LoVo (cell line): ENCODE measurements at regions not wholly inside any gene's neighbourhood (a gene's known extent, or its start where the extent isn't known, plus 50 kb on each side); places are given as distances from the start of the nearest gene placed in this dataset.
A peak's percentile ranks its signal among the peaks of the same experiment; 100 is the strongest.

Source experiments
- DNase-seq: peaks from one replicate; pipeline ENCODE4 v3.0.0-alpha.2; 2016; ENCODE audit warnings: low spot score

DNA sequence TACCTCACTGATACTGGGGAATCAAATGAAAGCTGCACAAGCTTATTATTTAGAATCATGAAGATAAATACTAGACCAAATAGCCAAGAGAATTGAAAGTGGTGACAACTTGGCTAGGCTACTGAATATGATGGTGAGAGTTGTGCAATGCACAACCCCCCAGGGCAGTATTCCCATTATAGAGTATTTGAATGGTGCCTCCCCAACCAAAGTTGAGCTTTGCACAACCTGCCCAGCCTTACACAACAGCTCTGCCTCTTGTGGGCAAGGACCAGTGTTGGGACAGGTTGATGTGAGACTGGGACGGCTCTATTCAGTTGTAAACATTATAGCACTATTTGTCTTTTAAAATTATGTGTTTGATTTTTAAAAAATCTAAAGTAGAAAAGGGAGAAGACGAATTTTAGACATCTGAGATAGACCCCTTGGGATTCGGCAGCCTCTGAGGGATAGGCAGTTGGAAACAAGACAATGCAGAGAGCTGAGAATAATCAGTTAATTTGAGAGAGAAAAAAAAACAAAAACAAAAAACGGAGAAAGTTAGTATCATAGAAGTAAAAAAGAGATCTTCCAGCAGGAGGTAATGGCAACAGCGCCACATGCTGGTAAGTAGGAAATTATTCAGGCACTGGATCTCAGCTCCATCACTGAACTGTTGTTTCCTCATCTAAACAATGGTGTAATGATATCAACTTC, 91.0 kb upstream of the KCNA3 start:
- DNase-seq: peak; percentile 33

- DNase-seq: no peak
Observed at GRCh38 chr1:110763149-110763548, 88.4 kb upstream of the KCNA3 start.

DNA sequence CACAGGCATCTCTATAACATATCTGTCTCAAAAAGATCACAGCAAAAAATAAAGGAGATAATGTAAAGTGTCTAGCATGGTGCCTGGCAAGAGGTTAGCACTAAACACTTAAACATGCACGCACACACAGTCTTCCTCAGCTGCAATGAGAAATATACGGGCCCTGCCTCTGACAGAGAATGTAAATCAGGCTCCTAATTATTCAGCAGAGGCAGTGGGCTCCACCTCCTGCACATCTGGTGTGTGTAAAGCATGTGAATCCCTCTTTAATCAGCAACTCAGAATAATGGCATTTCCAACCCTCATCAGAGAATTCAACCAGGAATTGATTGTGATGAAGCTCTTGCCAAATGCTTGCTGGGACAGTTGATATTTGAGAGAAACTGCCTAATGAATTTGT, 85.6 kb upstream of the KCNA3 start:
- no peak for DNase-seq

- DNase-seq: no peak
Observed at GRCh38 chr1:110756506-110756905, 81.8 kb upstream of the KCNA3 start.

DNA sequence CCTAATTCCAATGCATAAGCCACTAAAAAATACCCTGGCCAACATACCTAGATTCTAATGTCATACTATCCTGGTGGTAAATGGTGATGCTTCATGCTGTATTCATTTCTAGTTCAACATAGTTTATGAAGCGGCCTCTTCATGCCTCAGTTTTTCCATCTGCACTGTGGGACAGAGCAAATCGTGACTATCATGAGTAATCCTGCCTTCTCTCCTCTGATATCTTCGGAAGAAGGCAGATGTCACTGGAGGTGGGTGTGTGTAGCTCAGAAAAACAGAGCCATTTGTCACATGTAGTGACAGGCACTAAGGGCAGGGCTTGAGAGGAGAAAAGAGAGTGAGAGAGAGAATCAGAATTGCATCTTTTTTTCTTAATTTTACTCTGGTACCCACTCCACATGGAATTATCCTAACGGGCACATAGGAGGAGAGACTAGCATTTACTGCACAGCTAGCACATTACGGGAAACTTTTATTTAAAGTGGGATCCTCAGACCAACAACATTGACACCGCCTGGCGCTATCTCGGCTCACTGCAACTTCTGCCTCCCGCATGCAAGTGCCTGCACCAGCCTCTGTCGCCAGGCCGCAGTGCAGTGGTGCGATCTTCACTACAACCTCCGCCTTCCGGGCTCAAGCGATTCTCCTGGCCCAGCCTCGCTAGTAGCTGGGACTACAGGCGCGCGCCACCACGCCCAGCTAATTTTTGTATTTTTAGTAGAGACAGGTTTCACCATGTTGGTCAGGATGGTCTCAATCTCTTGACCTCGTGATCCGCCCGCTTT, 78.4 kb upstream of the KCNA3 start:
- DNase-seq: no peak

DNA sequence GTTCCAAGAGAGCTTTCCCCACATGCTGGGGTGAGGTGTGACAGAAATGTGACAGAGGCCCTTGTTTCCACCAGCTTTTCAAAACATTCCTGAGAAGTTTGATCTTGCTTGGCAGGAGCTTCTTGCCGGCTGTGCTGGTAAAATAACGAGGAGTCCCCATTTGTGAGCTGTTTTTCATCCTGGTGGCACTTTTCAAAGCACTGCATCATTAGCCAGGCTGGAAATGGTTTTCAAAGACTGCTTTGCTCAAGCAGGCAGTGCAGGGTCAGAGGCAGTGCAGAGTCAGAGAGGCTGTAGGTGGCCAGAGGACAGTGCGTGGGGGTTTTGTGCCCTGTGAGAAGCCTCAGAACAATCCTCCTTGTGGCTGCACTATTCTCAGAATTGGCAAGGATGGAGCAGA, 75.8 kb upstream of the KCNA3 start:
- no peak for DNase-seq

DNA sequence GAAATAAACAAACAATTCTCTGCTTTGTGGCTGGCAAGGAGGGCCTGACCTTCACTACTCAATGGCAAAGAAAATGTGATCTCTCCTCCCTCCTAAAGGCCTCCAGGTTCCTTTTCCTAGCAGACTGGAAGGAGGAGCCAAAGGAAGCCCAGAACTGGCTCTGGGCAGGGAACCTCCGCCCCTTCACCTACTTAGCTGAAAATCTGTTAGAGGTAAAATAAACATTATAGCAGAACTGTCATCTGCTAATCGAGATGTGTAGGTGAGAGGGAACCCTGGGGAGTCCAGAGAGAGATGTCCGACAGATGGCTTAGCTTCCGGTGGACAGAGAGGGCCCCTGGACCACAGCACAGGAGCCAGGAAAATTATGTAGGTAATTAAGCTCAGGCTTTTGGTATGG, 75.2 kb upstream of the KCNA3 start:
- no peak for DNase-seq

DNA sequence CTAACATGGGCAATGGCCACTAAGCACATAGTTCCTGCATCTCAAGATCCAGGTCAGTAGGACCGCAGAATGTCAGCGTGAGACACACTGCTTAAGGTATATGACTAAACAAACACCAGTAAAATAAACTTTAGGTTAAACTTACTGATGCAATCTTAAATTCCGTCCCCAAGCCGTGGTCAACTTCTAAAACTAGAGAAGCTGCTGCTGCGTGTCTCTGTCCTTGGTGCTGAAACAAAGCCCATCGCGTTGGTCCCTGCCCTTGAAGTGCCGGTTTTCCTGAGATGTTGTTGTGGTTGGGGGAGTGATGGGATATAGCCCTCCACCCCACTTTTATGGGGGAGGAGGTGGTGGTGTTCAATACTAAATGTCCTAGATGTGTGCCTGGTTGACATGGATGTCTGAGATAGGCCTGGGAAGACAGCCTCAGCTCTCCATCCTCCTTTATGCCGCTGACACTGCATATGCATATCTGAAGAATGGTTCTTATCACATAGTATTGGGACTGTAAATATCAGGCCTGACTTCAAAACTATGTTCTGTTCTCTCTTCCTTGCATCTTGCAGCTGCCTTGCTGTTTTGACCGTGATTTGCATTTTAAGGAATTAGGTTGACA, 72.0 kb upstream of the KCNA3 start:
- DNase-seq: peak; percentile 68

DNA sequence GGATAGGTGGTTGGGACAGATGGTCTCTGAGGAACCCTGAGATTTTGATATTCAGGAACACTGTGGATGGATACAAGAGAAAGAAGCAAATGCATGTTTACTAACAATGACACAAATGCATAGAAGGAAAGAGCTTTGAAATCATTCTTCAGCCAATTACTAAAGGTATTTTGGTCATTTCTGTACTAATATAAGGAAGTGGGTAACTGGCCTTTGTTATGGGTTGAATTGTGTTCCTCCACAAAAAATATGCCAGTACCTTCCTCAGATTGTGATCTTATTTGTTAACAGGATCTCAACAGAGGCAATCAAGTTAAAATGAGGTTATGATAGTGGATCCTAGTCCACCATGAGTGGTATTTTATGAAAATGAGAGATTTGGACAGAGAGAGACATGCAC, 68.7 kb upstream of the KCNA3 start:
- no peak for DNase-seq

DNA sequence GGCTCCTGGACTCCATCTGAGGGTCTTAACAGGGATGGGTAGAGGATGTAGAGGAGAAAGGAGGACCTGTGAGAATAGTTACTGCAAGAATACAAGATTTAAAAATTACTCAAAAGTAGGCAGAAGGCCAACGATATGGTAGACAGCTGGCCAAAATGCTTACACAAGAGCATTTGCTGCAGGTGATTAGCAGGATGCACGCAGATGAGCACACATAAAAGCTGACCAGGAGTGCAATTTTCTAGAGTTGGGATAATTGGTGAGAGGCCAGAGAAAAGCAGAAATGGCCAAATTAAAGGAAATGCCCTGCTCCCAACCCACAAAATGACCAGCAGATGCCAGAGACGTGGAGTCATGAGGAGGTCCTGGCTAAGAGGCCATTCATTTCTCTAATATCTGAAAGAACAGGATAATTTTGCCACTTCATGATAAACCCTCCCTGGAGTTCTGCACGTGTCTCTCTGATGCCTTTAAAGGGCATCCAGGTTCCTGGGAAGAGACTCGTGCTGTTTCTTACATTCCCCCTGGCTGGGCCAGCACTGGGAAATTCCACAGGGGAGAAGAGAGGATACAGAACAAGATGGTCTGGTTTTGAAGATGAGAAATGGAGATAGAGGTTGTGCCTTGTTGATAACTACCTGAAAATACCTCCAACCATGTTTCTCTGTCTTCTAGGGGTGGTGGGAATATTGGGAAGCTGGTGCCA, 62.3 kb upstream of the KCNA3 start:
- no peak for DNase-seq

DNA sequence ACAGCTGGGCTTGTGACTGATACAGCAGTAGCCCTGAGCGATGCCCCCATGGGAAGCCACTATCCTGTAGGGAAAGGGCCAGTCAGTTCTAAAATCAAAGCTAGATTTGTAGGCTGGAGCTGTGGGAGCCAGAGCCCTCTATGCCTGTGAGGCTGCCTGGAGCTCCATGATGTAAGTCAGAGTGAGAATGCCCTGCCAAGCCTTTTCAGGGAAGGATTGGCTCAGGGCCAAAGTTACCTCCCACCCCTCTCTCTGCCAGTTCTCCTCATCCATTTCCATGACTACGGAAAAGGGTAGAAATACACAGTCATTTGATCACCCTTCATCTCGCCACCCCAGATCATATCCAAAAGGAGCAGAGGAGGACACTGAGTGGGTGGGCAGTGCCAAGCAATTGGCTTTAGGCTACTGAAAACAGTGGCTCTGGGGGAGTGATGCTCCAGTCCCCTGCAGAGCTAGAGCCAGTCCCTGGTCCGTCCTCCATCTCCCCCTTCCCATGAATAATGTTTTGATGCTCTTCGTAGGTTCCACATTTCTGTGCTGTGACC, 59.5 kb upstream of the KCNA3 start:
- no peak for DNase-seq

DNA sequence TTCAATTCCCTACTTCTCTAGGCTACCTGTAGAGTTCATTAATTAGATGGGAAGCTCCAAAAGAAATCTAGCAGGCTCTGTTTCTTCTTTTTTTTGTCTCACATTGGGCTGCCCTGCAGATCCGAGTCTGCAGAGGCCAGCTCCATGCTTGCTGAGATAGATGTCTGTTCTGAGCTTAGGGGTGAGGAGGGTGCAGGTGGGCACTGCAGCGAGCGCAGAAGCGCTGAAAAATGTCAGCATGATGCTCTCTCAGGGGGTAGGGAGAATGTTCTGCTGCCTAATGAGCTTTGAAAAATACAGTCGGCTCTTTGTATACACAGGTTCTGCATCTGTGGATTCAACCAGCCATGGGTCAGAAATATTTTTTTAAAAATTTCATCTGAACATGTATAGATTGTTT, 56.8 kb upstream of the KCNA3 start:
- DNase-seq: no peak

GRCh38 chr1:110728388-110729001, 53.8 kb upstream of the KCNA3 start:
- no peak for DNase-seq

- no peak for DNase-seq
Observed at GRCh38 chr1:110727246-110727645, 52.5 kb upstream of the KCNA3 start.

GRCh38 chr1:110726755-110727154, 52.0 kb upstream of the KCNA3 start:
- no peak for DNase-seq
